HG02884 (cell line): ENCODE measurements at regions not wholly inside any gene's neighbourhood (a gene's known extent, or its start where the extent isn't known, plus 50 kb on each side); places are given as distances from the start of the nearest gene placed in this dataset.

Experiments used
- ATAC-seq: cut with Tn5 transposase; IDR thresholded peaks from one replicate; pipeline ENCODE4 v1.9.1; 2021; ENCODE audit warnings: mild to moderate bottlenecking, moderate library complexity; ENCODE audit not compliant: unreplicated experiment

- ATAC-seq, result no peak
Observed at GRCh38 chr18:30929718-30930117, 112.8 kb downstream of the DSC3 start.

- ATAC-seq, result no peak
Observed at GRCh38 chr18:30929065-30929464, 113.5 kb downstream of the DSC3 start.

- ATAC-seq, result no peak
Observed at GRCh38 chr18:30927517-30928075, 114.9 kb downstream of the DSC3 start.

GRCh38 chr18:30927042-30927441 lies 115.5 kb downstream of the DSC3 start:
- ATAC-seq, result no peak

GRCh38 chr18:30925795-30926194 lies 116.7 kb downstream of the DSC3 start:
- ATAC-seq, result no peak

GRCh38 chr18:30920757-30921156 lies 121.8 kb downstream of the DSC3 start:
- no peak for ATAC-seq

GRCh38 chr18:30920351-30920750 lies 122.2 kb downstream of the DSC3 start:
- ATAC-seq, result no peak

- ATAC-seq, result no peak
Observed at GRCh38 chr18:30917651-30918050, 124.9 kb downstream of the DSC3 start.

GRCh38 chr18:30915336-30915988 lies 127.1 kb downstream of the DSC3 start:
- ATAC-seq, result no peak

GRCh38 chr18:30908381-30908780 lies 134.2 kb downstream of the DSC3 start:
- no peak for ATAC-seq

- ATAC-seq, result no peak
Observed at GRCh38 chr18:30903566-30903965, 139.0 kb downstream of the DSC3 start.

- no peak for ATAC-seq
Observed at GRCh38 chr18:30889519-30890301, 152.8 kb downstream of the DSC3 start.

GRCh38 chr18:30888344-30888743 lies 154.2 kb downstream of the DSC3 start:
- no peak for ATAC-seq

GRCh38 chr18:30886998-30887397 lies 155.5 kb downstream of the DSC3 start:
- no peak for ATAC-seq

GRCh38 chr18:30870466-30870865 lies 172.1 kb downstream of the DSC3 start:
- no peak for ATAC-seq

- no peak for ATAC-seq
Observed at GRCh38 chr18:30862900-30863299, 179.6 kb downstream of the DSC3 start.

GRCh38 chr18:30860741-30861140 lies 181.8 kb downstream of the DSC3 start:
- no peak for ATAC-seq

- no peak for ATAC-seq
Observed at GRCh38 chr18:30859036-30859435, 183.5 kb downstream of the DSC3 start.

- ATAC-seq, result no peak
Observed at GRCh38 chr18:30858560-30858959, 184.0 kb downstream of the DSC3 start.

- ATAC-seq, result no peak
Observed at GRCh38 chr18:30855762-30856161, 186.8 kb downstream of the DSC3 start.

GRCh38 chr18:30852980-30853379 lies 189.6 kb downstream of the DSC3 start:
- no peak for ATAC-seq

GRCh38 chr18:30852541-30852940 lies 190.0 kb downstream of the DSC3 start:
- ATAC-seq, result no peak
